ENCODE measurements at regions not wholly inside any gene's neighbourhood (a gene's known extent, or its start where the extent isn't known, plus 50 kb on each side); places are given as distances from the start of the nearest gene placed in this dataset.

GRCh38 chrX:25523574-25524540 is 508.1 kb upstream of the ARX start:
- DNase-seq (ENCODE audit: unreplicated experiment): peak; percentile 68
- intact Hi-C loops (cut with micrococcal nuclease): loop anchor here (1.0 to 5.0 kb wide), 4 partner anchors 197 to 1663 kb away; no protein-coding TSS in a partner anchor
- peaks cover 9% of the 10 kb centered on the region for H3K9me3 Mint-ChIP-seq (ENCODE audit: unreplicated experiment)
- no peaks in the 10 kb centered on the region for H3K27me3 Mint-ChIP-seq (ENCODE audit: insufficient read depth, unreplicated experiment)
- TF ChIP-seq, protein P1, sequence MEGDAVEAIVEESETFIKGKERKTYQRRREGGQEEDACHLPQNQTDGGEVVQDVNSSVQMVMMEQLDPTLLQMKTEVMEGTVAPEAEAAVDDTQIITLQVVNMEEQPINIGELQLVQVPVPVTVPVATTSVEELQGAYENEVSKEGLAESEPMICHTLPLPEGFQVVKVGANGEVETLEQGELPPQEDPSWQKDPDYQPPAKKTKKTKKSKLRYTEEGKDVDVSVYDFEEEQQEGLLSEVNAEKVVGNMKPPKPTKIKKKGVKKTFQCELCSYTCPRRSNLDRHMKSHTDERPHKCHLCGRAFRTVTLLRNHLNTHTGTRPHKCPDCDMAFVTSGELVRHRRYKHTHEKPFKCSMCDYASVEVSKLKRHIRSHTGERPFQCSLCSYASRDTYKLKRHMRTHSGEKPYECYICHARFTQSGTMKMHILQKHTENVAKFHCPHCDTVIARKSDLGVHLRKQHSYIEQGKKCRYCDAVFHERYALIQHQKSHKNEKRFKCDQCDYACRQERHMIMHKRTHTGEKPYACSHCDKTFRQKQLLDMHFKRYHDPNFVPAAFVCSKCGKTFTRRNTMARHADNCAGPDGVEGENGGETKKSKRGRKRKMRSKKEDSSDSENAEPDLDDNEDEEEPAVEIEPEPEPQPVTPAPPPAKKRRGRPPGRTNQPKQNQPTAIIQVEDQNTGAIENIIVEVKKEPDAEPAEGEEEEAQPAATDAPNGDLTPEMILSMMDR (IDR thresholded peaks at IDR 0.05; ENCODE audit: unreplicated experiment): peak; percentile 29
- H3K4me1 Mint-ChIP-seq (ENCODE audit: insufficient read depth, unreplicated experiment): peaks cover 13% of the 10 kb centered on the region
- H3K4me3 Mint-ChIP-seq (ENCODE audit: unreplicated experiment): peak overlapping the region; percentile 33
- H3K36me3 Mint-ChIP-seq (ENCODE audit: insufficient read depth, unreplicated experiment): no peaks in the 10 kb centered on the region
- POLR2A ChIA-PET: no interaction called here
- H3K27ac Mint-ChIP-seq (ENCODE audit: low read depth, unreplicated experiment): no peak overlapping the region
- no TSS peak for BruUV-seq (replicated peaks)
- CTCF ChIA-PET: interaction anchor here (0.6 to 1.1 kb wide), 14 partner anchors 9 to 1258 kb away, joined by 3 to 6 read pairs (median 3); no protein-coding TSS in a partner anchor

- CTCF ChIA-PET: interaction anchor here (0.6 kb wide), 2 partner anchors 35 to 340 kb away, joined by 3 to 4 read pairs; no protein-coding TSS in a partner anchor
- no peak overlapping the region for H3K27ac Mint-ChIP-seq (ENCODE audit: low read depth, unreplicated experiment)
These were observed 511.4 kb upstream of the ARX start for GRCh38 chrX:25527156-25527555.

GRCh38 chrX:25527596-25527995 is 511.8 kb upstream of the ARX start:
- intact Hi-C loops (cut with micrococcal nuclease): no loop called here
- no peak for DNase-seq (ENCODE audit: unreplicated experiment)
- Mint-ChIP-seq H3K4me1 (ENCODE audit: insufficient read depth, unreplicated experiment) (peaks cover 13% of the 10 kb centered on the region), H3K27ac (ENCODE audit: low read depth, unreplicated experiment) (no peak overlapping the region), H3K4me3 (ENCODE audit: unreplicated experiment) (no peak overlapping the region), H3K27me3 (ENCODE audit: insufficient read depth, unreplicated experiment) (no peaks in the 10 kb centered on the region), H3K36me3 (ENCODE audit: insufficient read depth, unreplicated experiment) (no peaks in the 10 kb centered on the region), H3K9me3 (ENCODE audit: unreplicated experiment) (peaks cover 12% of the 10 kb centered on the region)
- TF ChIP-seq, protein P1 (IDR thresholded peaks at IDR 0.05; ENCODE audit: unreplicated experiment): no peak
- POLR2A ChIA-PET: no interaction called here
- CTCF ChIA-PET: interaction anchor here (0.7 kb wide), 1 partner anchor 428 kb away, joined by 3 read pairs; no protein-coding TSS in a partner anchor
- no TSS peak for BruUV-seq (replicated peaks)

More at GRCh38 chrX:25527156-25527555, 511.4 kb upstream of the ARX start:
- DNase-seq (ENCODE audit: unreplicated experiment): no peak
- no peaks in the 10 kb centered on the region for H3K27me3 Mint-ChIP-seq (ENCODE audit: insufficient read depth, unreplicated experiment)
- BruUV-seq (replicated peaks): no TSS peak
- intact Hi-C loops (cut with micrococcal nuclease): no loop called here
- POLR2A ChIA-PET: no interaction called here
- peaks cover 13% of the 10 kb centered on the region for H3K4me1 Mint-ChIP-seq (ENCODE audit: insufficient read depth, unreplicated experiment)
- TF ChIP-seq, protein P1 (IDR thresholded peaks at IDR 0.05; ENCODE audit: unreplicated experiment): no peak
- H3K36me3 Mint-ChIP-seq (ENCODE audit: insufficient read depth, unreplicated experiment): no peaks in the 10 kb centered on the region
- H3K4me3 Mint-ChIP-seq (ENCODE audit: unreplicated experiment): no peak overlapping the region
- peaks cover 12% of the 10 kb centered on the region for H3K9me3 Mint-ChIP-seq (ENCODE audit: unreplicated experiment)

DNA sequence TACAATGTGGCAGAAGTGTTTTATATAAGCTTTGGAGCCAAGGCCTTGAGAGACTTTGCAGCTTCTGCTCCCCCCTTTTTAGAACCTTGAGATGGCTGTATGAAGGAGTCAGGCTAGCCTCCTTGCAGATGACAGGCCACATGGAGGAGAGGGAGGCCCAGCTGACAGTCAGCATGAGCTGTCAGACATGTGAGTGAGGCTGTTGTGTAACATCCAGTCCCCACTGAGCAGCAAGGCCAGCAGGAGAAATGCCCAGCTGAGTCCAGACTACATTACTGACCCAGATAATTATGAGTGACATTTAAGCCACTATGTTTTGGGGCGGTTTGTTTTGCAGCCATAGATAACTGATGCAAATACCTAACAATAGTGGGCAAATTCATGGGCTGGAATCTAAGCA is 515.3 kb upstream of the ARX start:
- POLR2A ChIA-PET: no interaction called here
- Mint-ChIP-seq H3K4me3 (ENCODE audit: unreplicated experiment) (no peak overlapping the region), H3K27ac (ENCODE audit: low read depth, unreplicated experiment) (no peak overlapping the region), H3K4me1 (ENCODE audit: insufficient read depth, unreplicated experiment) (no peaks in the 10 kb centered on the region), H3K27me3 (ENCODE audit: insufficient read depth, unreplicated experiment) (no peaks in the 10 kb centered on the region), H3K36me3 (ENCODE audit: insufficient read depth, unreplicated experiment) (no peaks in the 10 kb centered on the region), H3K9me3 (ENCODE audit: unreplicated experiment) (peaks cover 12% of the 10 kb centered on the region)
- DNase-seq (ENCODE audit: unreplicated experiment): peak; percentile 39
- TF ChIP-seq, protein P1 (IDR thresholded peaks at IDR 0.05; ENCODE audit: unreplicated experiment): no peak
- intact Hi-C loops (cut with micrococcal nuclease): no loop called here
- BruUV-seq (replicated peaks): no TSS peak
- CTCF ChIA-PET: interaction anchor here (0.7 kb wide), 1 partner anchor 1108 kb away, joined by 4 read pairs; no protein-coding TSS in a partner anchor

All from MCF 10A (cell line).